Kidney glomerular epithelial cell (primary cell): ENCODE measurements at regions not wholly inside any gene's neighbourhood (a gene's known extent, or its start where the extent isn't known, plus 50 kb on each side); places are given as distances from the start of the nearest gene placed in this dataset.
"Not testable (repeated sequence)": the region's sequence is repeated elsewhere in the genome, so short reads cannot be mapped to it uniquely, and the experiment has no call there.

ENCODE experiments used
- DNase-seq: peaks from one replicate; lab custom pipeline; 2025; lab: John Stamatoyannopoulos, UW

DNA sequence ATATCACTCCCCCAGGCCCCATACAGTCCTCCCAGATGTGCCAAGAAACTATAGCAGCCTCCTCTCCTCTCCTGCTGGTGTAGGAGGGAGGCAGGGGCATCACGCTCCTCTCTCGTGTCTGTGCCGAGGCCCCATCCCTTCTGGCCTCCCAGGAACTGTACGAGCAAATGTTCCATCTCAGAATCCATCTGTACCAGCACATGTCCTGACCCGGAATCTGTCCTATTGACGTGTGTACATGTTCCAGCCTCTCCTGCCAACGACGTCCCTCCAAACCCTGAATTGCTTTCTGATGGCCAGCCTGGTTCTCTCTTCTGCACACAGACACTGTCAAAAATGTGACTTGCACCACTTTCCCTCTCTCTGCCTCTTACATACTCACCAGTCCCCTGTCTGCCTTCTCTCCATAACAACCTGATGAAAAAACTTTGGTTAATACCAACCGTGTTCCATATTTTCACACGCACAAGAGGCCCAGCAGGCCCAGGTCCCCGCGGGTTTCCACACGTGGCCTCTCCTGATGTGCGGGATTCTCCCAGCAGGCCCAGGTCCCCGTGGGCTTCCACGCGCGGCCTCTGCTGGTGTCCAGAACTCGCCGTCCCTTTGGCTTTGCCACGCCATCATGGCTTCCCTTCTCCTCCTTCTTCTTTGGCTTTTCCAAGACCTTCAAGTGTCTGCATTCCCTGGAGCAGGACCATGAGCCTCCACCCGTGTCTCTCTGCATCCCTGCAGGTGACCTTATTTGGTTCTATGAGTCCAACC, 125.2 kb upstream of the THBS2 start:
- no peak for DNase-seq

DNA sequence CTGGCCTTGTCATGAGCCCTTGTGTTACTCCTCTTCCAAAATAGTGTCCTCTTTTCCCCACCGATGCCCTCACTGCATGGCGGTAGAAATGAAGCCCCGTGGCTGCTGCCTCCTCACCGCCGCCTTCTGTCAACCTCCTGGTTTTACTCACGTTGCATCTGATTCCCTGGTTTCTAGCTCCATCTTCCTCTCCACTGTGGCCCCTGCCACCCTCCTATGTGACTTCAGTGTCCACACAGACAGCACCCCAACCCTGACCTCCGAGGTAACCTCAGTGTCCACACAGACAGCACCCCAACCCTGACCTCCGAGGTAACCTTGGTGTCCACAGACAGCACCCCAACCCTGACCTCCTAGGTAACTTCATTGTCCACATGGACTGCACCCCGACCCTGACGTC, 122.8 kb upstream of the THBS2 start:
- no peak for DNase-seq

DNA sequence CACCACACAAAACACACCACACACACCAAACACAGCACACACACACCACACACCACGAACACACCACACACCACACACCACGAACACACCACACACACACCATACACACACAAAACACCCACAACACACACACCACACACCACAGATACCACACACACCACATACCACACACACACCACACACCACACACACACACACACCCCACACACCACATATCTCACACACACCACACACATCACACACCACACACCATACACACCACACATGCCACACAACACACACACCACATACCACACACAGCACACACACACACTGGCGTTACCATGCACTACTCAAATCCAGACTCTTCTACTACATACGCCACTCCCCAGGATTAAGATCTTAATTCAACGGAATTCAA, 118.9 kb upstream of the THBS2 start:
- DNase-seq, result no peak

DNA sequence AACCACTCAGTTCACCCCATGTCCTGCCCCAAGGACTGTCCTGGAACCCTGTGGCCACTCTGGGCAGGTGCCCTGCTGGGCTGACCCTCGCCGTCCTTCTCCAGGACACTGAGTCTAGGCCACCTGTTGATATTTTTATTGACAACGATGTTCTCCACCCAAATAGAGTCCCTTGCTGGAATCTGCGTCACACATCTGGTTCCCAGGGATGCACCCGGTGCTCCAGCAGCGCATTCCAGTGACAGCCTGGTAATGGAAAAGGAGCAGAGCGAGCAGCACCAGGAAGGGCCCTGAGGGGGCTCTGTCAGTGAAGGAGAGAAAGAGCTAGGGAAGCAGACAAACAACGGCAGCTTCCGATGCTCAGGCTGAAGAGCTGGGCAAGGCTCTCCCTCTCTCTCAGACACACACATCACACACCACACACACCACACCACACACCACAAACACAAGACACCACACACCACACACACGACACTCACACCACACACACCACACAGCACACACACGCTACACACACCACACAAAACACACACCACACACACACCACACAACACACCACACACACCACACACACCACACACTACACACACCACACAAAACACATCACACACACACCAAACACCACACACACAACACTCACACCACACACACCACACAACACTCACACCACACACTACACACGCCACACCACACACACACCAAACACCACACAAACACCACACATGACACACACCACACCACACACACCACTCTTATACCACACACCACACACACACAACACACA, 117.9 kb upstream of the THBS2 start:
- no peak for DNase-seq

DNA sequence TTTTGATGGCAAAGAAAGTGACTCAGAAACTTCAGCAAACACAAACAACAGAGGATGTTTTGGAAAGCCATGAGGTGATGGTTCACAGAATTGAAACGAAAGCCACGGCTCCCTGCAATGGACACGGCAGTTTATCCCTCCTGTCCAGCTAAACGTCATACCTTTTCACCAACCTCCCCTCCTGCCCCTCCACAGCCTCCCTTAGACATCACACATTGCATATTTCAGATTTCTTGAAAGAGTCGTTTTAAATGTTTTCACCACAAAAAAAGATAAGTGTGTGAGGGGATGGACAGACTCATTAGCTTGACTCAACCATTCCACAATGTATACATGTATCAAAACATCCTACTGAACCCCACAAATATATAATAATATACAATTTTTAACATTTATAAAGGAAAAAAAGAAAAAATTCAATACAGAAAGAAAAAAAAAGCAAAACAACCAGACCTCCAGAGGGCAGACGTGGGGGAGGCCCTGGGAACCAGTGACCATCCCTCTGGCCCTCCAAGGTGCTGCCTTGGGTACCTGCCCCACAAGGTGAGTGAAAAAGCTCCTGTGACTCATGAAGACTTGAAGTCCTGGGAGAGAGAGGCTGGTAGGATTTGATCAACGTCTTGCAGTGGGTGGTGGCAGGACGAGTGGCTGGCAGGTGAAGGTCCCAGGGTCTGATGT, 117.2 kb upstream of the THBS2 start:
- DNase-seq, result no peak

DNA sequence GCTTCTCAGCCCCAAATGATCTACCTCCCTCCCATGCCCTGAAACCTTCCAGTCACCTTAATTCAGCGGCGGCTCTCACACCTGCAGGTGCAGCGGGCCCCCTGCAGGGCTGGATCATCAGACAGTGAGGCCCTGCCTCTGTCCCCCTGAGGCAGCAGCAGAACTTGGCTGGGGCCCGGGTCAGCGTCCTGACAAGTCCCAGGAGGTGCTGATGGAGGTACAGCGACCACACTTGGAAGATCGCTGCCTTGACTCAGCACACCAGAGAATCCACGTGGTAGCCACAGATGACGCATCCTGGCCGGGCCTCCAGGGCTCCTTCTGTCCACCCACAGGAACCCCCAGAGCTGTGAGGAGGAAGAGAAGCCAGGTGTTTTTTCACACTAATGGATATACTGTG, 116.4 kb upstream of the THBS2 start:
- DNase-seq, result no peak

DNA sequence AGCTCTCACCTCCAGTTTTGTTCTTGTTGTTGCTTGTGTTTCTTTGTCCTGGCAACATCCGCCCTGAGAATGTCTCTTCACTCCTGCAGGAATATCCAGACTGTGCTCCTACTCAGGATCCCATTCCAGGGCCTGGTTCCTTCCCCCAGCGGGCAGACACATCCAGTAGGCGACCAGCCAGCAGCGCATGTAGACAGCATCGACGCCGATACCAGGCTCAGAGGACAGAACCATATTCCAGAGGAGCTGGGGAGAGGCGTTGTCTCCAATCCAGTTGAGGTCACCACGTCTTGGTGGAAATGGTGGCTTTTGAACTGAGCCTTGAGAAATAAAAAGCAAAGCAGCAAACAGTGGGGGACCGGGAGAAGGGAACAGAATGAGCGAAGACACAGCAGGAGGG, 114.6 kb upstream of the THBS2 start:
- DNase-seq, result no peak

DNA sequence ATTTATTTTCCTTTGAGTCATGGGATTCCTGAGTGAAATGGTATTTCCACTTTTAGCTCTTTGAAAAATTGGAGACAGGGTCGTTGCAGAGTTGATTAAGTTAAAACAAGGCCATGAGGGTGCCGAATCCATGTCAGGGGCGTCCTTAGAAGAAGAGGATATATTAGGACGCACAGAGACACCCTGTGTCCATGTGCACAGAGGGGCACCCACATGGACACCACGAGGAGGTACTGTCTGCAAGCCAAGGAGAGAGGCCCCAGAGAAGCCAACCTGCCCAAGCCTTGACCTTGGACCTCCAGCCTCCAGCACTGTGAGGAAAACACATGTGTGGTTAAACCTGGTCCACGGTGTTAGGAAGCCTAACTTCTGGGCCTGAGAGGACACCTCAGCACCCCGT, 113.9 kb upstream of the THBS2 start:
- no peak for DNase-seq

DNA sequence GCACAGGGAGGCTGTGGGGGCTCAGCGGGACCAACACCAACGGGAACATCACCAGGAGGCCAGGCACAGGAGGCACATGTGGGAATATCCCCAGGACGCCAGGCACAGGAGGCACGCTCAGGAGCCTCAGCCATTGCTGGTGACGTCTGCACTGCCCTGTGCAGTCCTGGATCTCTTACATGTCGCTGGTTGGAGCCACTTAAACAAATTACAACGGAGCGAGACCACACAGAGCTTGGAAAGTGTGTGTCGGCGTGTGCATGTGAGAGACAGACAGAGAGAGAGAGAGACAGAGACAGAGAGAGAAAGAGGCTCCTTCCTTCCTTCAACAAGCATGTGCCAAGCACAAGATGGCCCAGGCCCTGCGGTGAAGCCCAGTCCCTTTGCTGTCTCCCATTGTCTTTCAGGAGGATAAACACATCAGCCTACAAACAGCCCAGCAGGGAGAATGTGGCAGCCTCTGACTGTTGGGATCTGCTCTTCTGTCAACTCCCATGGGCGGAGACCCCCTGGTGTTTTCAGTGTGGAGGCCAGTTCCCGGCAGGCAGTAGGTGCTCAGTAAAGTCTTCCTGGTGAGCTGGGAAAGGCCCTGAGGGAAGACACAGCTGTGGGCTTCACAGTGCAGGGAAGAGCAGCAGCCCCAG, 112.7 kb upstream of the THBS2 start:
- no peak for DNase-seq

DNA sequence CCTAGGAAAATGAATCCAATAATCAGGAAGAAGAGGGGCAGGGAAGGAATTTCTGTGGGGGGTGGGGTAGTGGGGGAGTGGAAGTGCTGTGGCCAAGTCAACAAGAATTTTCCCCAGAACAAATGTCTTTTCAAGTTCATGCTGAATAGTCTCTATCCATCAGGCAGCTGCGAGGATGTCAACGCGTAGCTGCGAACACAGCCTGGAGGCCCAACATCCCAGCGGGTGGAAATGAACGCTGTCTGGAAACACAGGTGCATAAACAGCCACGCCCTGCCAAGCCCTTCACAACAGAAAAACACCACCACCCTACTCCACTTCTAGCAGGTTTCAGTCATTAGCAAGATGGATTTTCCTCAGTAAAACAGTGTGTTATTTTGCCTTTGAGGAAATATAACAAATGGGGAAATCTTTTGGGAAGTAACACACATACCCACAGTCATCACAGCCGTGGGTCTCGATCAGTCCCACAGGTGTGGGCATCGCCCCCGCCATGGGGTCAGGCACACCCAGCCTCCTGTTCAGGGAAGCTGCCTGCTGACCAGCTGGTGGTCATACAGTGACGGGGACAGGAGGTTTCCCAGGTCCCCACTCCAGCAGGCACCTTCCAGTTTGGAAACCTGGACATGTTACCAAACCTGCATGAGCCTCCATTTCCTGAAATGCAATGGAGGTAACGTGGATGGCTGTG, 112.1 kb upstream of the THBS2 start:
- DNase-seq, result no peak

DNA sequence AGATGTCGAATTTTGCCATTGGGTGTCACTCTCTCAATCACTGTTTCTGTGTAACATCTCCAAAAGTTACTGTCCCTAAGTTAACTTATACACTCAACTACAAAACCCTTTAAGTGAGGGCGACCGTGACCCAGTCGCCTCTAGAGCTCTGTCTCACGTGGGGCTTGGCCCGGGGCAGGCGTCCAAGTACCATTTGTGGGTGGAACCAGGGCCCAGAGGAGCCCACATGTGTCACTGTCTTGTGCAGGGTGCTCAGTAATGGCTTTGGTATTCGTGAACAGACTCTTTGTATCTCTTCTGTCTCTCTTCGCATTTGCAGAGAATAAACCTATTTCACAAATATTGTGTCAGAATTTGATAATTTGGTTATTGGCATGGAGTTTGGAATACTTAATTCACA, 109.9 kb upstream of the THBS2 start:
- no peak for DNase-seq

DNA sequence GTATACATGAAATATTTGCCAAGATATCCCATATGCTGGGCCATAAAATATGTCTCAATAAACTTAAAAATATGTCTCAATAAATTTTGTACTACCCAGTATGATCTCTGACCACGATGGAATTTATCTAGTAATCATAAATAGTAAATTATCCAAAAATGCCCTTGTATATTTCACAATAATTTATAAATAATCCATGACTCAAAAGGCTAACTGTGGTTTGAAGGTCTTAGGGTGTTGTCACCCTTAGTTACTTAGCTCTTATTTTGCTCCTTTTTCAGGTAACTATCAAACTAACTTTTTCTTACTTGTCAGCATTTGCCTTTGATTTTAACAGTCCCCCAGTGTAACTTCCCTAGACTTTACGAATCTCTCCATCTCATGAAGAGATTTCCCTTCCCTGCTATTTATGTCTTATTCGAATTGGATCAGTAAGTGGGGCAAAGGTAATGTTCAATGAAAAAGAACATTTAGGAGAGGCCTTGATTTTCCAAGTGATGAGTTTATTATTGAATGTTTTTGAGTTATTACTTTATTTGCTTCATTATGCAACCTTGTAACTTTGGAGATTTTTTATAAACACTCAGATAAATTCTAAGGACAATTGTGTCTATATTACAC, 109.0 kb upstream of the THBS2 start:
- DNase-seq, result no peak

DNA sequence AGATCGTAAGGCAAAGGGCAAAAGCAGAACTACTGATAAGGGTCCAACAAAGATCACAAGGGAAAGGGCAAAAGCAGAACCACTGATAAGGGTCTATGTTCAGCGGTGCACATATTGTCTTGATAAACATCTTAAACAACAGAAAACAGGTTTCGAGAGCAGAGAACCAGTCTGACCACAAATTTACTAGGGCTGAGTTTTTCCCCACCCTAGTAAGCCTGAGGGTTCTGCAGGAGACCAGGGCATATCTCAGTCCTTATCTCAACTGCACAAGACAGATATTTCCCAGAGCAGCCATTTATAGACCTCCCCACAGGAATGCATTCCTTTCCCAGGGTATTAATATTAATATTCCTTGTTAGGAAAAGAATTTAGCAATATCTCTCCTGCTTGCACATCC, 101.4 kb upstream of the THBS2 start:
- DNase-seq, result not testable (repeated sequence)

DNA sequence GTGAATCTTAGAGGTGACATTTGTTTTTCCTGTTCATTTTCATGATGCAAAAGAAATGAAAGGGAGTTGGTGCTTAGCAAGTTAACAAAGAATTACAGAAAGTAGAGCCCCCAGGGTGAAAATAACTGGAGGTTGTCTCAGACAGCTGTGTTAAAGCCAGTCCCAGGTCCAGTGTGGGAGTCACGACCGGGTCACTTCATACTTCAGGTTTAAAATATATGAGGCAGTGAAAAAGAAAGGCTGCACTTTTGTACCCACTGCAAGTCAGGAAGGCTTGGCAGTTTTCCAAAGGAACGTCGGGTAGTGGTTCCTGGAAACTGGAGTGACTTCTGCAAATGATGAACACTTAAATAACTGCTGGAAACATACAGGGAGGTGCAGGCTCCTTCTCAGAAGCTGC, 91.5 kb upstream of the THBS2 start:
- no peak for DNase-seq

DNA sequence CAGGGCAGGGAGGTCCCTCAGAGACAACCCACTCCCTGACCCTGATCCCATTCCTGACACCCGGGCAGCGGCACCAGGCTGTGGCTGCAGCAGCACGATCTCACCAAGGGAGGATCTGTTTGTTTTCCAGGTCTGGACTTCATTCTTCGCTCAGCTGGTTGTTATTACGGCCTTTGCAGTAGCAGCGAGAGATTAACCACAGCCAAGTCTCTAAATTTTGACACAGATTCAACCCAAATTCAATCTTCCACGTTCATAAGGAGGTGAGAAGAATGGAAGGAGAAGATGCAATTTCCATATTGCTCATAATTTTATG, 91.1 kb upstream of the THBS2 start:
- no peak for DNase-seq

DNA sequence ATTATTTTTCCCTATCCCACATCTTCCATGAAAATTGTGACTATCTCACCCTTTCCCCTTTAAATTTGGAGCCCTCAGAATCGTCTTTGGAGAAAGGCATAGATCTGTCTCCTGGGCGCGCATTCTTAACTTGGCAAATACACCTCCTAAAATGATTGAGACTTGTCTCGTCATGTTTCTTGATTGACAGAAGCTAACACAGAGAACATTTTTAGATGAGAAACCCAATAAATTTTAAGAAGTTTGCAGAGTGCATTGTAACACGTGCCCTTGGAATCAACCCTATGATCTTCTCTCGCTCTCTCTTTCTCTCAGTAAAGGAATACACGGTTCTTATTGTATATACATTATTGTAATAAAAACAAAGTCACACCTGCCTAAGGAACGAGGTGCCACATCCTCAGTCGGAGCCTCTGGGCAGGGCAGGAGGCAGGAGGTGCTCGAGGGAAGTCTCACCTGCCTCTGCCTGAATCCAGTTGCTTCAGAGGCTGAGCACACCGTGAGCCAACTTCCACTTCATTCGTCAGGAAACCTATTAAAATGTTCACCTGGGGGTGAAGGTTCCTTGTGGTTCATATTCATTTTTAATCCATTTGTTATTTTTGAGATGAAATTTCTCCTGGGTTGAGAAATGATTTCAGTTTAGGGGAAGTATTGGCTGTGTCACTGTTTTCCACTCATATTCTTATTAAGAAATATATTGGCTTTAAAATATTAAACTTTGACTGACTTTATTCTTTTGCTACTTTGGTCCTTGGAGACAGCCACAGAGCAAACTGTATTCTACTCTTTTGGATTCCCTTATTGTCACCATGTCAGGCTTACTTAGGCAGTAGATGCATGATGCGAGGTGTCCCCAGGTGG, 90.5 kb upstream of the THBS2 start:
- no peak for DNase-seq

DNA sequence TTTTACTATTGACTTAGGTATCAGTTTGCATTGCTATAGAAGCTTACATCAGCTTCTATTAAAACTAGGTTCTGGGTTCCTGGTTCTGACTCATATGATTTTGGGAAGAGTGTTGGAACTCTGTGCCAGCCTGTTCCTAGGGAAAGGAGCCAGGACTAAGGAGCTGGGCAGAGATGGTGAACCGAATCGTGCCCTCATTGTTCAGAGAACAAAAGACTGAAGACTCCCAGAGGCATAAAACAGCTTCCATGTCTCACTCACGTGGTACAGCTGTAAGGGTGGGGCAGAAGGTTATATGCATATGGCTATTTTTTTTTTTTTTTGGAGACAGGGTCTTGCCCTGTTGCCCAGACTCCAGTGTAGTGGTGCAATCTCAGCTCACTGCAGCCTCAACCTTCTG, 89.1 kb upstream of the THBS2 start:
- peak; percentile 4 for DNase-seq

DNA sequence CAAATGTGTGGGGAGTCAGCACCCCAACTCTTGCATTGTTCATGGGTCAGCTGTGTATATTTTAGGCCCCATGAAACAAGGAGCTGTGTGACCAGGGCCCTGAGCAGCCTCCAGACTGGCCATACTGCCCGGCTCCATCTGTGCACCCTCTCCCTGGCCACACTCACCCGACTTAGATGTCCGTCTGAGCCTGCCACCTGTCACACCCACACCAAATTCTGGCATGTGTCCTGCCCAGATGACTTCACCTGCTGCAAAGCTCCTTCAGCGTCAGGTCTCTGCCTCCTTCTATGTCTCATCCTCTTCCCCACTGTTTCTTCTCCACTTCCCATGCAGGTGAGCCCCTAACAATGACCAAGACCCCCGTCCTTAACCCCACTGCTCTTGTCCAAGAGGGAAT, 88.1 kb upstream of the THBS2 start:
- no peak for DNase-seq

DNA sequence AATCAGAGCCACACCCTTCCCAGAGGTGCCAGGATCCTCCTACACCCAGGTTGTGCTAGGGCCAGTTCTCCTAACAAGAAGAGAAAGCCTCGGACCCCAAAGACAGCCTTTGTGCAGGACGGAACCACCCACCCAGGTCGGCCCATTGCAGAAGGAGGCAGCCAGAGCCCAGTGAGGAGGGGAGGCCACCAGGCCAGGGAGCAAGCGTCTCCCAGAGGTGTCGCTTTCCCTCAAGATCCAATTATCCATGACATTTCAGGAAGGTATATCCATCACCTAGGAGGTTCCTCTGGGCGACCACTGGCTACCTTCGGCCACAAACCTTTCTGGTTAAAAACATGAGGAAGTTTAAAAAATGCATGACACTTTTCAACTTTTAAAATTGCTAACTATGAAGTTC, 87.4 kb upstream of the THBS2 start:
- DNase-seq, result no peak

DNA sequence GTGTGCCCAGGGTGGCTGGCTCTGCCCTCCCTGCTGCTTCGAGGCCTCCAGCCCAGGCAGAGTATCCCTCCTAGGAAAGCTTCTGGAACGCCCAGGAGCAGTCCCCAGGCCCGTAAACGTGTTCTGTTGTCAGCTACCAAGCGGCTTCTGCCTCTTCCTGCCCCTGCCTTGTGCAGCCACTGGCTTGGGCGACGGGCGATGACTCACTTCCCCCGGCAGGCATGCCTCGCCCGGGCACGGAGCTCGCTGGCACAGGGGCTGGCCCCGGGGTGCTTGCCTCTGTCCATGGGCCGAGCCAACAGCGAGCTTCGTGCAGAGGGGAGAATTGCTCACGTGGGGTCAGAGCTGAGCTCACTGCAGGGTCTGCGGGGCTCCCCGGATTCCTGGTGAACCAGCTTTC, 86.7 kb upstream of the THBS2 start:
- no peak for DNase-seq
